ENCODE measurements at regions not wholly inside any gene's neighbourhood (a gene's known extent, or its start where the extent isn't known, plus 50 kb on each side); places are given as distances from the start of the nearest gene placed in this dataset.

GRCh38 chr2:58649756-58650155 is 408.6 kb upstream of the FANCL start:
- TF ChIP-seq, protein P1, sequence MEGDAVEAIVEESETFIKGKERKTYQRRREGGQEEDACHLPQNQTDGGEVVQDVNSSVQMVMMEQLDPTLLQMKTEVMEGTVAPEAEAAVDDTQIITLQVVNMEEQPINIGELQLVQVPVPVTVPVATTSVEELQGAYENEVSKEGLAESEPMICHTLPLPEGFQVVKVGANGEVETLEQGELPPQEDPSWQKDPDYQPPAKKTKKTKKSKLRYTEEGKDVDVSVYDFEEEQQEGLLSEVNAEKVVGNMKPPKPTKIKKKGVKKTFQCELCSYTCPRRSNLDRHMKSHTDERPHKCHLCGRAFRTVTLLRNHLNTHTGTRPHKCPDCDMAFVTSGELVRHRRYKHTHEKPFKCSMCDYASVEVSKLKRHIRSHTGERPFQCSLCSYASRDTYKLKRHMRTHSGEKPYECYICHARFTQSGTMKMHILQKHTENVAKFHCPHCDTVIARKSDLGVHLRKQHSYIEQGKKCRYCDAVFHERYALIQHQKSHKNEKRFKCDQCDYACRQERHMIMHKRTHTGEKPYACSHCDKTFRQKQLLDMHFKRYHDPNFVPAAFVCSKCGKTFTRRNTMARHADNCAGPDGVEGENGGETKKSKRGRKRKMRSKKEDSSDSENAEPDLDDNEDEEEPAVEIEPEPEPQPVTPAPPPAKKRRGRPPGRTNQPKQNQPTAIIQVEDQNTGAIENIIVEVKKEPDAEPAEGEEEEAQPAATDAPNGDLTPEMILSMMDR (IDR thresholded peaks at IDR 0.05), result no peak
- TF ChIP-seq POLR2AphosphoS5 (IDR thresholded peaks at IDR 0.05), result no peak
- TF ChIP-seq EP300 (IDR thresholded peaks at IDR 0.05), result no peak
- TF ChIP-seq POLR2A (IDR thresholded peaks at IDR 0.05), result no peak
